ENCODE measurements at regions not wholly inside any gene's neighbourhood (a gene's known extent, or its start where the extent isn't known, plus 50 kb on each side); places are given as distances from the start of the nearest gene placed in this dataset.

DNA sequence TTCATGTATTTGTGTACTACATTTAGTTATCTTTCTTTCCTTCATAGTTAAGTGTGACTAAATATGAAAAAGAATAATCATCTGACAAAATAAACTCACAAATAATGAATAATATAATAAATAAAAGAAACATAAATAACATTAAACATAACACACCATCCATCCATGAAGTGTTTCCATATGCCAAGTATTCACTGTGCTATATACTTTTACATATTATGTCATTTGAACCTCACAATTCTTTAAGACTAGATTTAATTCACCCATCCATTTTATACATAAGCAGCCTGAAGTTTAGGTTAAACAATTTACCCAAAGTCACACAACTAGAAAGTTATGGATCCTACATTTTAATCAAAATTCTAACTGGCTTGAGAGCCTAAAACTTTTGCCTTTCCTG is 549.4 kb upstream of the HS3ST5 start:
- Mint-ChIP-seq H3K27me3 (no peaks in the 10 kb centered on the region), H3K36me3 (ENCODE audit: low read depth) (no peaks in the 10 kb centered on the region), H3K4me3 (no peak overlapping the region), H3K27ac (no peak overlapping the region), H3K4me1 (no peaks in the 10 kb centered on the region), H3K9me3 (no peaks in the 10 kb centered on the region)
- intact Hi-C loops (cut with micrococcal nuclease): no loop called here
- CTCF ChIA-PET: no interaction called here
- no peak for ATAC-seq (ENCODE audit: low read depth)
- POLR2A ChIA-PET: no interaction called here
- TF ChIP-seq, protein P1, sequence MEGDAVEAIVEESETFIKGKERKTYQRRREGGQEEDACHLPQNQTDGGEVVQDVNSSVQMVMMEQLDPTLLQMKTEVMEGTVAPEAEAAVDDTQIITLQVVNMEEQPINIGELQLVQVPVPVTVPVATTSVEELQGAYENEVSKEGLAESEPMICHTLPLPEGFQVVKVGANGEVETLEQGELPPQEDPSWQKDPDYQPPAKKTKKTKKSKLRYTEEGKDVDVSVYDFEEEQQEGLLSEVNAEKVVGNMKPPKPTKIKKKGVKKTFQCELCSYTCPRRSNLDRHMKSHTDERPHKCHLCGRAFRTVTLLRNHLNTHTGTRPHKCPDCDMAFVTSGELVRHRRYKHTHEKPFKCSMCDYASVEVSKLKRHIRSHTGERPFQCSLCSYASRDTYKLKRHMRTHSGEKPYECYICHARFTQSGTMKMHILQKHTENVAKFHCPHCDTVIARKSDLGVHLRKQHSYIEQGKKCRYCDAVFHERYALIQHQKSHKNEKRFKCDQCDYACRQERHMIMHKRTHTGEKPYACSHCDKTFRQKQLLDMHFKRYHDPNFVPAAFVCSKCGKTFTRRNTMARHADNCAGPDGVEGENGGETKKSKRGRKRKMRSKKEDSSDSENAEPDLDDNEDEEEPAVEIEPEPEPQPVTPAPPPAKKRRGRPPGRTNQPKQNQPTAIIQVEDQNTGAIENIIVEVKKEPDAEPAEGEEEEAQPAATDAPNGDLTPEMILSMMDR (IDR thresholded peaks at IDR 0.05): no peak
- DNase-seq: no peak

DNA sequence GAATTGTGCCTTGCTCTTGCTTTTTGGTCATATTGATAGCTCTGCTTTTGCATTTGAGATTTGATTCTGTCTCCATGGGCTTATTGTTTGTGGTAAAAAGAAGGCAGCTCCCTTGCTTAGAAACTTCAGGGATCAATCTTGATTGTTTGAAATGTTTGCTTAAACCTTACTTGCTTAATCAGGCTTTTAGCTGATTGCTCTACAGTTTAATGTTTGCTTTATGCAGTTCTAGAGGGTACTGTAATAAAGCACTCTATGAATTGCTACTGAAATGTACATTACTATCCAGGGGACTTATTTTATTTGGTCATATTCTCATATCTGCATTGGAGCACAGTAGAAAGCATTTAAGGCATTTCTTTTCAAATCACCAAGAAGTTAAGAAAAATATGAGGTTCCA is 545.4 kb upstream of the HS3ST5 start:
- ATAC-seq (ENCODE audit: low read depth) (no peak), DNase-seq (no peak)
- no peaks in the 10 kb centered on the region for H3K36me3 Mint-ChIP-seq (ENCODE audit: low read depth)
- H3K4me1 Mint-ChIP-seq: no peaks in the 10 kb centered on the region
- ChIA-PET POLR2A (no interaction called here), CTCF (no interaction called here)
- H3K4me3 Mint-ChIP-seq: no peak overlapping the region
- TF ChIP-seq, protein P1 (IDR thresholded peaks at IDR 0.05): no peak
- no peak overlapping the region for H3K27ac Mint-ChIP-seq
- H3K9me3 Mint-ChIP-seq: no peaks in the 10 kb centered on the region
- intact Hi-C loops (cut with micrococcal nuclease): no loop called here
- H3K27me3 Mint-ChIP-seq: no peaks in the 10 kb centered on the region

DNA sequence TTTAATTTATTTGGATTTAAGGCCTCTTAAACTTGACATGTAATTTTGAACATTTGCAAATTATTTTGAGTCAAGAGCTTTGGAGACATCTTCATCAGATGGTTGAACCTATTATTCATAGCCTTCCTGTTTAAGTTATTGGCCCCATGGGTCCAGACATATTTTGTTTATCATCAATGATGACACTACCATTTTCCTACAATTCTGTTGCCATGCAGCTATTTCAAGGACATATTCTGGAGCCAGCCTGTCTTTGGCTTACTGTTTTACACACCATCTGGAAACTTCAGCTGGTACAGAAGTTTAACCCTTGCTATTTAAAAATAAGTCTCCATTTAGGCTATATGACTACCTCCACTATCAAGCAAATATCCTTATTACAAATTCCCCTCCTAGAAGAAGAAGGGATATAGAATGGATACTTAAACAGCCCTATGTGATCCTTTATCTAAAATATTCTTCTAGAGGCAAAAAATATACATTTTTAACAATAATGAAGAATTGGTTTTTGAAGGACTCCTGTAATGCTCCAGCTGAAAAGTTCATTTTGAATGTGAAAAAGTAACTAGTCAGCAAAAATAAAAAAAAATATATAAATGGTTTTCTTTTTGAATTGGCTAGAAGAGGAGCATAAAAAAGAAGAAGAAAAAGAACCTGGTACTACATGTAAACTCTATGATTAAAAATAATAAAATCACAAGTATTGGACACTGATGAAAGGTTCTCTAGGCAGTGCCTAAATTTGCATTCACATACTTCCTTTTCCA is 544.0 kb upstream of the HS3ST5 start:
- H3K4me3 Mint-ChIP-seq: no peak overlapping the region
- H3K36me3 Mint-ChIP-seq (ENCODE audit: low read depth): no peaks in the 10 kb centered on the region
- no peaks in the 10 kb centered on the region for H3K9me3 Mint-ChIP-seq
- CTCF ChIA-PET: no interaction called here
- intact Hi-C loops (cut with micrococcal nuclease): no loop called here
- TF ChIP-seq, protein P1 (IDR thresholded peaks at IDR 0.05): no peak
- POLR2A ChIA-PET: no interaction called here
- DNase-seq: no peak
- no peaks in the 10 kb centered on the region for H3K27me3 Mint-ChIP-seq
- H3K27ac Mint-ChIP-seq: no peak overlapping the region
- H3K4me1 Mint-ChIP-seq: no peaks in the 10 kb centered on the region
- ATAC-seq (ENCODE audit: low read depth): no peak

DNA sequence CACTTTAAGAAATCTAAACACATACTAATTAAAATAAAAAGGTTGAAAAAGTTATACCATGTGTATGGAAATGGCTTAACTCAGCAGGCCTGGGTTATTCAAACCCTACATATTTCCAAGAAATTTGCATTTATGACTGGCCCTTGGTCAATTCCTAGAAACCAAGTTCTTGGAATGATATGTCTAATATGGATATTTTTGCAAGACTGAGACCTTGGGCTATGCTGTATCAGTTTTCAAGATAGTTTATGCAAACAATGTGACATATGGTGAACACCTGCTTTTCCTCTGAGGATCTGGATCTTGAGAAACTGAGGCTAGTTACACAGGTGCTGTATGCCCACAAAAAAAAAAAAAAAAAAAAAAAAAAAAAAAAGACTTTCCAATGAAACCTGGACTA is 536.9 kb upstream of the HS3ST5 start:
- Mint-ChIP-seq H3K36me3 (ENCODE audit: low read depth) (no peaks in the 10 kb centered on the region), H3K27ac (no peak overlapping the region), H3K4me1 (no peaks in the 10 kb centered on the region), H3K9me3 (no peaks in the 10 kb centered on the region), H3K4me3 (no peak overlapping the region), H3K27me3 (no peaks in the 10 kb centered on the region)
- ATAC-seq (ENCODE audit: low read depth) (no peak), DNase-seq (no peak)
- intact Hi-C loops (cut with micrococcal nuclease): no loop called here
- ChIA-PET POLR2A (no interaction called here), CTCF (no interaction called here)
- TF ChIP-seq, protein P1 (IDR thresholded peaks at IDR 0.05): no peak

DNA sequence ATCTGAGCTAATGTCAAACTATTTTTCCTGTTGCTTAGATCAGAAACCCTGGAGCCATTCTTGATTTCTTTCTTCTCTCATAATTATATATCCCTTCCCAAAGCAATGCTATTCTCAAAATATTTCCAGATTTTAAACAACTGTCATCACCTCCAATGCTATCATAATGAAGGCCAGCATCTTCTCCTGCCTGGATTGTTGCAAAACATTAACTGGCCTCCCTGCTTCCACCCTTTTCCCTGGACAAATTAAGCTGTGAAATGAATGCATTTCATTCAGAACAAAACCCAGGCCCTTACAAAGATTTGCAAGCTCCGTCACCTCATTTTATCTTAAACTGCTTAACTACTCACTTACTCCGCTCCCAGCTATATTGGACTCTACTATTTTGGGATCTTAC is 535.3 kb upstream of the HS3ST5 start:
- ChIA-PET POLR2A (no interaction called here), CTCF (no interaction called here)
- Mint-ChIP-seq H3K27me3 (no peaks in the 10 kb centered on the region), H3K4me1 (no peaks in the 10 kb centered on the region), H3K36me3 (ENCODE audit: low read depth) (no peaks in the 10 kb centered on the region), H3K27ac (no peak overlapping the region), H3K4me3 (no peak overlapping the region), H3K9me3 (peaks cover 3% of the 10 kb centered on the region)
- ATAC-seq (ENCODE audit: low read depth) (no peak), DNase-seq (no peak)
- TF ChIP-seq, protein P1 (IDR thresholded peaks at IDR 0.05): no peak
- intact Hi-C loops (cut with micrococcal nuclease): no loop called here
